ENCODE measurements at regions not wholly inside any gene's neighbourhood (a gene's known extent, or its start where the extent isn't known, plus 50 kb on each side); places are given as distances from the start of the nearest gene placed in this dataset.

DNA sequence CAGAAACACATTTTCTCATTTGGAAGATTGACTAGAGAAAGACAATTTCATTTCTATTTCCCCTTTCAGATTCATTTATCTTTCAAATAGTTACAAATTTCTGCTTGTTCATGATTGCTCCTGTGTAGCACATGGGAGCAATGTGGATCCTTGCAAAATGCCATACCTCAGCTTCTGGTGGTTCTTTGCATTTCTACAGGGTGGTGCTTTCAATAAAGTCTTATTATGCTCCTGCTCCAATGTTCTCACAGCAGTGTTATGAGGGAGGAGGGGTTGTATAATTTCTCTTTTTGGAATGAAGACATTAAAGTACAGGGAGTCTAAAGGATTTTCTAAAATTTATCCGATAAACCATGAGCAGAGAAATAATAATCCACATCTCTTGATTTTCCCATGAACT, 280.1 kb upstream of the ATP10A start:
- TF ChIP-seq, protein P1, sequence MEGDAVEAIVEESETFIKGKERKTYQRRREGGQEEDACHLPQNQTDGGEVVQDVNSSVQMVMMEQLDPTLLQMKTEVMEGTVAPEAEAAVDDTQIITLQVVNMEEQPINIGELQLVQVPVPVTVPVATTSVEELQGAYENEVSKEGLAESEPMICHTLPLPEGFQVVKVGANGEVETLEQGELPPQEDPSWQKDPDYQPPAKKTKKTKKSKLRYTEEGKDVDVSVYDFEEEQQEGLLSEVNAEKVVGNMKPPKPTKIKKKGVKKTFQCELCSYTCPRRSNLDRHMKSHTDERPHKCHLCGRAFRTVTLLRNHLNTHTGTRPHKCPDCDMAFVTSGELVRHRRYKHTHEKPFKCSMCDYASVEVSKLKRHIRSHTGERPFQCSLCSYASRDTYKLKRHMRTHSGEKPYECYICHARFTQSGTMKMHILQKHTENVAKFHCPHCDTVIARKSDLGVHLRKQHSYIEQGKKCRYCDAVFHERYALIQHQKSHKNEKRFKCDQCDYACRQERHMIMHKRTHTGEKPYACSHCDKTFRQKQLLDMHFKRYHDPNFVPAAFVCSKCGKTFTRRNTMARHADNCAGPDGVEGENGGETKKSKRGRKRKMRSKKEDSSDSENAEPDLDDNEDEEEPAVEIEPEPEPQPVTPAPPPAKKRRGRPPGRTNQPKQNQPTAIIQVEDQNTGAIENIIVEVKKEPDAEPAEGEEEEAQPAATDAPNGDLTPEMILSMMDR (IDR thresholded peaks at IDR 0.05), result no peak
- no peak for TF ChIP-seq POLR2A (IDR thresholded peaks at IDR 0.05)
